ENCODE measurements at regions not wholly inside any gene's neighbourhood (a gene's known extent, or its start where the extent isn't known, plus 50 kb on each side); places are given as distances from the start of the nearest gene placed in this dataset.

- Histone ChIP-seq H3K9ac (no peak overlapping the region), H3K4me2 (no peak overlapping the region), H3F3A (replicated peaks; ENCODE audit: insufficient read depth) (no peaks in the 10 kb centered on the region), H3K36me3 (replicated peaks in 1 of 2; ENCODE audit: control insufficient read depth in 1 of 2, insufficient read depth in 2 of 2, low read length in 1 of 2) (no peaks in the 10 kb centered on the region), H3K9me3 (no peaks in the 10 kb centered on the region), H3K4me1 (ENCODE audit: control insufficient read depth in 1 of 2, insufficient read depth in 2 of 2, low read depth in 1 of 2, low read length in 1 of 2) (no peaks in the 10 kb centered on the region; a peak in 1 of 4 replicates), H3K27me3 (ENCODE audit: insufficient read depth) (no peaks in the 10 kb centered on the region), H3K9me2 (no peaks in the 10 kb centered on the region), H3K27ac (ENCODE audit: low read depth in 2 of 2, low read length in 1 of 2) (no peak overlapping the region), H2AFZ (ENCODE audit: low read depth) (no peak overlapping the region), H3K4me3 (ENCODE audit: low read depth in 2 of 2, low read length in 1 of 2) (no peak overlapping the region), H3K79me2 (ENCODE audit: insufficient read depth) (no peaks in the 10 kb centered on the region), H4K20me1 (ENCODE audit: insufficient read depth) (no peaks in the 10 kb centered on the region)
- DNase-seq, result no peak
- ChIA-PET CTCF (no interaction called here), POLR2A (no interaction called here)
- TF ChIP-seq MXI1 (IDR thresholded peaks at IDR 0.05; ENCODE audit: low read depth, low read length) (no peak), ELF1 (IDR thresholded peaks at IDR 0.05) (no peak), JUND (IDR thresholded peaks at IDR 0.05) (no peak), ZBTB33 (IDR thresholded peaks at IDR 0.05; ENCODE audit: borderline replicate concordance, low read depth) (no peak), FOXM1 (IDR thresholded peaks at IDR 0.05; ENCODE audit: low read depth) (no peak), TAF1 (IDR thresholded peaks at IDR 0.05; ENCODE audit: borderline replicate concordance, low read depth, low read length) (no peak), TCF12 (IDR thresholded peaks at IDR 0.05) (no peak), RCOR1 (IDR thresholded peaks at IDR 0.05; ENCODE audit: low read length) (no peak), RAD21 (IDR thresholded peaks at IDR 0.05; ENCODE audit: low read length) (no peak), NRF1 (IDR thresholded peaks at IDR 0.05; ENCODE audit: low read depth, low read length) (no peak), RXRA (IDR thresholded peaks at IDR 0.05; ENCODE audit: borderline replicate concordance, low read depth) (no peak), PBX3 (IDR thresholded peaks at IDR 0.05) (no peak), FOSL2 (IDR thresholded peaks at IDR 0.05; ENCODE audit: borderline replicate concordance, low read depth) (no peak), IRF3 (IDR thresholded peaks at IDR 0.05; ENCODE audit: low read depth, low read length) (no peak), NFIC (IDR thresholded peaks at IDR 0.05; ENCODE audit: borderline replicate concordance) (no peak)
- TF ChIP-seq, protein P1, sequence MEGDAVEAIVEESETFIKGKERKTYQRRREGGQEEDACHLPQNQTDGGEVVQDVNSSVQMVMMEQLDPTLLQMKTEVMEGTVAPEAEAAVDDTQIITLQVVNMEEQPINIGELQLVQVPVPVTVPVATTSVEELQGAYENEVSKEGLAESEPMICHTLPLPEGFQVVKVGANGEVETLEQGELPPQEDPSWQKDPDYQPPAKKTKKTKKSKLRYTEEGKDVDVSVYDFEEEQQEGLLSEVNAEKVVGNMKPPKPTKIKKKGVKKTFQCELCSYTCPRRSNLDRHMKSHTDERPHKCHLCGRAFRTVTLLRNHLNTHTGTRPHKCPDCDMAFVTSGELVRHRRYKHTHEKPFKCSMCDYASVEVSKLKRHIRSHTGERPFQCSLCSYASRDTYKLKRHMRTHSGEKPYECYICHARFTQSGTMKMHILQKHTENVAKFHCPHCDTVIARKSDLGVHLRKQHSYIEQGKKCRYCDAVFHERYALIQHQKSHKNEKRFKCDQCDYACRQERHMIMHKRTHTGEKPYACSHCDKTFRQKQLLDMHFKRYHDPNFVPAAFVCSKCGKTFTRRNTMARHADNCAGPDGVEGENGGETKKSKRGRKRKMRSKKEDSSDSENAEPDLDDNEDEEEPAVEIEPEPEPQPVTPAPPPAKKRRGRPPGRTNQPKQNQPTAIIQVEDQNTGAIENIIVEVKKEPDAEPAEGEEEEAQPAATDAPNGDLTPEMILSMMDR (IDR thresholded peaks at IDR 0.05), result no peak
- TF ChIP-seq, protein P2, sequence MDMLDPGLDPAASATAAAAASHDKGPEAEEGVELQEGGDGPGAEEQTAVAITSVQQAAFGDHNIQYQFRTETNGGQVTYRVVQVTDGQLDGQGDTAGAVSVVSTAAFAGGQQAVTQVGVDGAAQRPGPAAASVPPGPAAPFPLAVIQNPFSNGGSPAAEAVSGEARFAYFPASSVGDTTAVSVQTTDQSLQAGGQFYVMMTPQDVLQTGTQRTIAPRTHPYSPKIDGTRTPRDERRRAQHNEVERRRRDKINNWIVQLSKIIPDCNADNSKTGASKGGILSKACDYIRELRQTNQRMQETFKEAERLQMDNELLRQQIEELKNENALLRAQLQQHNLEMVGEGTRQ (IDR thresholded peaks at IDR 0.05; ENCODE audit: borderline replicate concordance, low read depth, low read length), result no peak
- TF ChIP-seq, protein P3, sequence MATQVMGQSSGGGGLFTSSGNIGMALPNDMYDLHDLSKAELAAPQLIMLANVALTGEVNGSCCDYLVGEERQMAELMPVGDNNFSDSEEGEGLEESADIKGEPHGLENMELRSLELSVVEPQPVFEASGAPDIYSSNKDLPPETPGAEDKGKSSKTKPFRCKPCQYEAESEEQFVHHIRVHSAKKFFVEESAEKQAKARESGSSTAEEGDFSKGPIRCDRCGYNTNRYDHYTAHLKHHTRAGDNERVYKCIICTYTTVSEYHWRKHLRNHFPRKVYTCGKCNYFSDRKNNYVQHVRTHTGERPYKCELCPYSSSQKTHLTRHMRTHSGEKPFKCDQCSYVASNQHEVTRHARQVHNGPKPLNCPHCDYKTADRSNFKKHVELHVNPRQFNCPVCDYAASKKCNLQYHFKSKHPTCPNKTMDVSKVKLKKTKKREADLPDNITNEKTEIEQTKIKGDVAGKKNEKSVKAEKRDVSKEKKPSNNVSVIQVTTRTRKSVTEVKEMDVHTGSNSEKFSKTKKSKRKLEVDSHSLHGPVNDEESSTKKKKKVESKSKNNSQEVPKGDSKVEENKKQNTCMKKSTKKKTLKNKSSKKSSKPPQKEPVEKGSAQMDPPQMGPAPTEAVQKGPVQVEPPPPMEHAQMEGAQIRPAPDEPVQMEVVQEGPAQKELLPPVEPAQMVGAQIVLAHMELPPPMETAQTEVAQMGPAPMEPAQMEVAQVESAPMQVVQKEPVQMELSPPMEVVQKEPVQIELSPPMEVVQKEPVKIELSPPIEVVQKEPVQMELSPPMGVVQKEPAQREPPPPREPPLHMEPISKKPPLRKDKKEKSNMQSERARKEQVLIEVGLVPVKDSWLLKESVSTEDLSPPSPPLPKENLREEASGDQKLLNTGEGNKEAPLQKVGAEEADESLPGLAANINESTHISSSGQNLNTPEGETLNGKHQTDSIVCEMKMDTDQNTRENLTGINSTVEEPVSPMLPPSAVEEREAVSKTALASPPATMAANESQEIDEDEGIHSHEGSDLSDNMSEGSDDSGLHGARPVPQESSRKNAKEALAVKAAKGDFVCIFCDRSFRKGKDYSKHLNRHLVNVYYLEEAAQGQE (IDR thresholded peaks at IDR 0.05; ENCODE audit: low read depth, low read length), result no peak
- TF ChIP-seq, protein P4, sequence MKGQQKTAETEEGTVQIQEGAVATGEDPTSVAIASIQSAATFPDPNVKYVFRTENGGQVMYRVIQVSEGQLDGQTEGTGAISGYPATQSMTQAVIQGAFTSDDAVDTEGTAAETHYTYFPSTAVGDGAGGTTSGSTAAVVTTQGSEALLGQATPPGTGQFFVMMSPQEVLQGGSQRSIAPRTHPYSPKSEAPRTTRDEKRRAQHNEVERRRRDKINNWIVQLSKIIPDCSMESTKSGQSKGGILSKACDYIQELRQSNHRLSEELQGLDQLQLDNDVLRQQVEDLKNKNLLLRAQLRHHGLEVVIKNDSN (IDR thresholded peaks at IDR 0.05; ENCODE audit: borderline replicate concordance, low read depth), result no peak
- 35% methylated on average over 2 of the region's 2 CpGs for WGBS (ENCODE audit: low lambda C conversion rate)
Measured at GRCh38 chr2:192578780-192579179, 384.0 kb upstream of the TMEFF2 start.
